PFSK-1 (cell line): ENCODE measurements at regions not wholly inside any gene's neighbourhood (a gene's known extent, or its start where the extent isn't known, plus 50 kb on each side); places are given as distances from the start of the nearest gene placed in this dataset.

ENCODE experiments used
- FOXP2 ChIP-seq: optimal IDR thresholded peaks from 2 replicates; pipeline ENCODE3; 2011; ENCODE audit warnings: borderline replicate concordance, control low read depth, inconsistent platforms; ENCODE audit not compliant: insufficient read depth; ENCODE audit errors: extremely low read length, extremely low read depth
- POLR2AphosphoS5 ChIP-seq: IDR thresholded peaks from 2 replicates; pipeline ENCODE4 v1.6.1; 2012; ENCODE audit warnings: low read depth, mild to moderate bottlenecking, control low read depth, low read length, moderate library complexity
- REST ChIP-seq, 2 experiments: IDR thresholded peaks; 2 replicates each; pipeline versions ENCODE4 v1.6.1 to v1.8.0; 2011 to 2012; ENCODE audit warnings: low read depth in 2 of 2, low read length in 2 of 2, control low read depth in 1 of 2, inconsistent platforms in 1 of 2, mild to moderate bottlenecking in 1 of 2, moderate library complexity in 1 of 2; ENCODE audit not compliant: insufficient read depth in 1 of 2
- SIN3A ChIP-seq: IDR thresholded peaks from 2 replicates; pipeline ENCODE4 v1.6.1; 2012; ENCODE audit warnings: mild to moderate bottlenecking, low read length, moderate library complexity, borderline replicate concordance; ENCODE audit not compliant: insufficient read depth
- TAF1 ChIP-seq: IDR thresholded peaks from 2 replicates; pipeline ENCODE4 v1.6.1; 2012; ENCODE audit warnings: low read length, control low read depth, borderline replicate concordance; ENCODE audit not compliant: insufficient read depth

- no peak for TF ChIP-seq TAF1
- no peak for TF ChIP-seq FOXP2
- TF ChIP-seq POLR2AphosphoS5: no peak
- no peak for TF ChIP-seq SIN3A
- TF ChIP-seq REST (IDR thresholded peaks at IDR 0.05; ENCODE audit: insufficient read depth in 1 of 2, low read depth in 2 of 2, low read length in 2 of 2): no peak
Observed at GRCh38 chr16:66193543-66194229, 172.8 kb upstream of the CDH5 start.

GRCh38 chr16:66190411-66190810 is 176.1 kb upstream of the CDH5 start:
- TF ChIP-seq TAF1 (no peak), REST (IDR thresholded peaks at IDR 0.05; ENCODE audit: insufficient read depth in 1 of 2, low read depth in 2 of 2, low read length in 2 of 2) (no peak), FOXP2 (no peak)

- TF ChIP-seq REST (IDR thresholded peaks at IDR 0.05; ENCODE audit: insufficient read depth in 1 of 2, low read depth in 2 of 2, low read length in 2 of 2) (no peak), SIN3A (no peak), POLR2AphosphoS5 (no peak), FOXP2 (no peak), TAF1 (no peak)
Observed at GRCh38 chr16:66189951-66190350, 176.5 kb upstream of the CDH5 start.

GRCh38 chr16:66188917-66189725 is 177.4 kb upstream of the CDH5 start:
- TF ChIP-seq POLR2AphosphoS5 (no peak), REST (IDR thresholded peaks at IDR 0.05; ENCODE audit: insufficient read depth in 1 of 2, low read depth in 2 of 2, low read length in 2 of 2) (no peak), TAF1 (no peak), FOXP2 (no peak), SIN3A (no peak)

- no peak for TF ChIP-seq POLR2AphosphoS5
- no peak for TF ChIP-seq FOXP2
- TF ChIP-seq REST (IDR thresholded peaks at IDR 0.05; ENCODE audit: insufficient read depth in 1 of 2, low read depth in 2 of 2, low read length in 2 of 2): no peak
- TF ChIP-seq TAF1: no peak
- no peak for TF ChIP-seq SIN3A
Observed at GRCh38 chr16:66186251-66186785, 180.2 kb upstream of the CDH5 start.
